CD4-positive, alpha-beta T cell (primary cell): ENCODE measurements at regions not wholly inside any gene's neighbourhood (a gene's known extent, or its start where the extent isn't known, plus 50 kb on each side); places are given as distances from the start of the nearest gene placed in this dataset.

Experiments used
- ATAC-seq: fragments of 200-7000 bp; cut with Tn5 transposase; one replicate; pipeline ENCODE4 v1.10.0; 2022; ENCODE audit warnings: mild to moderate bottlenecking; ENCODE audit not compliant: poor library complexity
- CTCF ChIA-PET: fragments of 350-600 bp; sonication (Branson Sonifier 250); formaldehyde crosslinking; loops from one replicate; lab custom pipeline; 2021; ENCODE audit warnings: antibody characterized with exemption, inconsistent platforms; lab: Charles Lee
- POLR2A ChIA-PET: fragments of 350-600 bp; sonication (Branson Sonifier 250); formaldehyde crosslinking; loops from one replicate; lab custom pipeline; 2021; ENCODE audit warnings: antibody characterized with exemption, inconsistent platforms; lab: Charles Lee
- DNase-seq, 14 experiments: peaks; one replicate each; pipeline ENCODE4 v3.0.0-alpha.2; 2013 to 2020; ENCODE audit warnings: mixed read lengths in 2 of 14
- H3K27ac ChIP-seq, 2 donors: one replicate each; pipeline versions ENCODE4 v1.5.1 to v1.7.0; 2013; ENCODE audit warnings: low read length in 2 of 2, low read depth in 1 of 2, mild to moderate bottlenecking in 1 of 2
- H3K27me3 ChIP-seq, 2 experiments: 1 replicate in 1 of 2; 2 replicates in 1 of 2; pipeline versions ENCODE4 v1.6.1 to v1.7.0; 2013; ENCODE audit warnings: low read length in 2 of 2, control low read depth in 1 of 2, mild to moderate bottlenecking in 1 of 2, moderate library complexity in 1 of 2; ENCODE audit not compliant: insufficient read depth in 2 of 2, control insufficient read depth in 1 of 2
- H3K36me3 ChIP-seq: one replicate; pipeline ENCODE4 v1.6.1; 2013; ENCODE audit warnings: low read length, control low read depth; ENCODE audit not compliant: insufficient read depth
- H3K4me1 ChIP-seq: one replicate; pipeline ENCODE4 v1.6.1; 2013; ENCODE audit warnings: low read length, control low read depth; ENCODE audit not compliant: insufficient read depth
- H3K4me3 ChIP-seq: one replicate; pipeline ENCODE4 v1.5.1; 2013; ENCODE audit warnings: mild to moderate bottlenecking, low read length, moderate library complexity
- H3K9me3 ChIP-seq, 2 experiments: 1 replicate in 1 of 2; 2 replicates in 1 of 2; pipeline versions ENCODE4 v1.6.1 to v1.7.0; 2013; ENCODE audit warnings: low read length in 2 of 2, mild to moderate bottlenecking in 2 of 2, control low read depth in 1 of 2, moderate library complexity in 1 of 2; ENCODE audit not compliant: control insufficient read depth in 1 of 2, insufficient read depth in 1 of 2
- H3K27ac Mint-ChIP-seq: one replicate; pipeline ENCODE4 v1.8.0; 2020; ENCODE audit warnings: mixed read lengths
- H3K27me3 Mint-ChIP-seq: one replicate; pipeline ENCODE4 v1.8.0; 2021; ENCODE audit warnings: mixed read lengths
- H3K36me3 Mint-ChIP-seq: one replicate; pipeline ENCODE4 v1.8.0; 2021; ENCODE audit warnings: low read depth, mixed read lengths
- H3K4me1 Mint-ChIP-seq: one replicate; pipeline ENCODE4 v1.8.0; 2021; ENCODE audit warnings: low read depth, mixed read lengths
- H3K4me3 Mint-ChIP-seq: one replicate; pipeline ENCODE4 v1.8.0; 2020; ENCODE audit warnings: mild to moderate bottlenecking, mixed read lengths
- H3K9me3 Mint-ChIP-seq: one replicate; pipeline ENCODE4 v1.8.0; 2020; ENCODE audit warnings: mixed read lengths
- CTCF ChIP-seq: fragments of 200-600 bp; IDR thresholded peaks from one replicate; pipeline ENCODE4 v1.8.0; 2022; ENCODE audit warnings: antibody characterized with exemption, mild to moderate bottlenecking
- intact Hi-C, 2 experiments: fragments of 100-400 bp; cut with DNase I in 1 of 2; cut with micrococcal nuclease in 1 of 2; formaldehyde crosslinking; loops; one replicate each; pipeline versions ENCODE4 v1.15.1 to v1.9.0; 2023 to 2025; cut with DNase I, micrococcal nuclease

DNA sequence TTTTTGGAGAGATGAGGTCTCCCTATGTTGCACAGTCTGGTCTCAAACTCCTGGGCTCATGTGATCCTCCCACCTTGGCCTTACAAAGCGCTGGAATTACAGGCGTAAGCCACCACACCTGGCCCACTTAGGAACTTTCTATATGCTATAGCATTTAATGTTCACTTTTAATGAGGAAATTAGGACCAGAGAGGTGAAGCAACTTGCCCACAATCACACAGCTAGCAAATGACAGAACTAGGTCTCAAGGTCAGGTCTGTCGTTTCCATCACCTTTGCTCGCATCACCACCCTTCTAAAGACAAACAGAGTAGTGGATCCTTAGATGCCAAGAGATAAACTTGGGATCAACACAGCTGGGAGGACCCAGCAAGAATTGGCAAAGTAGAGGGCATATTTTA, 381.7 kb downstream of the CD83 start:
- H3K9me3 ChIP-seq = no peaks in the 10 kb centered on the region
- ATAC-seq (no peak), DNase-seq (no peak)
- no peaks in the 10 kb centered on the region for H3K36me3 Mint-ChIP-seq
- no peaks in the 10 kb centered on the region for H3K36me3 ChIP-seq
- no peak overlapping the region for H3K27ac Mint-ChIP-seq
- ChIA-PET POLR2A (no interaction called here), CTCF (no interaction called here)
- H3K9me3 Mint-ChIP-seq = no peaks in the 10 kb centered on the region
- H3K27me3 Mint-ChIP-seq = no peaks in the 10 kb centered on the region
- H3K4me3 Mint-ChIP-seq = no peak overlapping the region
- H3K4me3 ChIP-seq = no peak overlapping the region
- no peak for TF ChIP-seq CTCF
- no peaks in the 10 kb centered on the region for H3K27me3 ChIP-seq
- no peaks in the 10 kb centered on the region for H3K4me1 ChIP-seq
- no peak overlapping the region for H3K27ac ChIP-seq
- no peaks in the 10 kb centered on the region for H3K4me1 Mint-ChIP-seq
- intact Hi-C loops = no loop called here

GRCh38 chr6:14499841-14500240, 382.3 kb downstream of the CD83 start:
- no peaks in the 10 kb centered on the region for H3K9me3 ChIP-seq
- Mint-ChIP-seq H3K4me1 (no peaks in the 10 kb centered on the region), H3K9me3 (no peaks in the 10 kb centered on the region), H3K27me3 (no peaks in the 10 kb centered on the region), H3K36me3 (no peaks in the 10 kb centered on the region), H3K4me3 (no peak overlapping the region), H3K27ac (no peak overlapping the region)
- TF ChIP-seq CTCF = no peak
- no peak for ATAC-seq
- H3K27ac ChIP-seq = no peak overlapping the region
- no peaks in the 10 kb centered on the region for H3K4me1 ChIP-seq
- intact Hi-C loops = no loop called here
- ChIA-PET POLR2A (no interaction called here), CTCF (no interaction called here)
- H3K36me3 ChIP-seq = no peaks in the 10 kb centered on the region
- H3K4me3 ChIP-seq = no peak overlapping the region
- no peaks in the 10 kb centered on the region for H3K27me3 ChIP-seq
- no peak for DNase-seq

DNA sequence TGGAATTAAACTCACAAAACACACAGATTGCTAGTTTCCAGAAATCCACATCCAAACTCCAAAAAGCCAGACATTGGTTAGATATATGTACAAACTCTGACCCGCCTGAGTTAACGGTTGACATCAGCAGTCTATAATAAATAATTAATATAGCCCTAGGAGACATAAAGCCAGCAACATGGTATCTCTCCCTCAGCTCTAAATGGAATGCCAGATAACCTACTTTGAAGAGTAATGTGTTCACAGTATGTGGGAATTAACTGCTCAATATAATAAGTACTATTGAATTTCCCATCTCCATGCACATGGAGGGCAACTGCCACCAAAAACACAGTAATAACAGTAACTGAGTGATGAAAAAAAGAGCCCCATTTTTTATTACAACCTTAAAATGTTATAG, 383.2 kb downstream of the CD83 start:
- Histone ChIP-seq H3K4me1 (no peaks in the 10 kb centered on the region), H3K36me3 (no peaks in the 10 kb centered on the region), H3K27me3 (no peaks in the 10 kb centered on the region), H3K9me3 (no peaks in the 10 kb centered on the region), H3K4me3 (no peak overlapping the region), H3K27ac (no peak overlapping the region)
- ChIA-PET CTCF (no interaction called here), POLR2A (no interaction called here)
- no peak for ATAC-seq
- DNase-seq = no peak
- Mint-ChIP-seq H3K9me3 (no peaks in the 10 kb centered on the region), H3K36me3 (no peaks in the 10 kb centered on the region), H3K27ac (no peak overlapping the region), H3K27me3 (no peaks in the 10 kb centered on the region), H3K4me3 (no peak overlapping the region), H3K4me1 (peaks cover 2% of the 10 kb centered on the region)
- intact Hi-C loops = no loop called here
- no peak for TF ChIP-seq CTCF
